ENCODE measurements at regions not wholly inside any gene's neighbourhood (a gene's known extent, or its start where the extent isn't known, plus 50 kb on each side); places are given as distances from the start of the nearest gene placed in this dataset.
A peak's percentile ranks its signal among the peaks of the same experiment; 100 is the strongest.

GRCh38 chr11:95295382-95296149, 64.6 kb upstream of the SESN3 start:
- no peaks in the 10 kb centered on the region for H3K79me2 ChIP-seq (ENCODE audit: control insufficient read depth, insufficient read depth, low read length)
- no CpG with 5 or more reads among the region's 8 CpGs for WGBS (ENCODE audit: extremely low coverage, insufficient coverage, low lambda C conversion rate)
- H2BK15ac ChIP-seq (replicated peaks; ENCODE audit: low read depth) = no peak overlapping the region
- H3K23ac ChIP-seq (ENCODE audit: low read length) = no peak overlapping the region
- H2BK120ac ChIP-seq (ENCODE audit: low read depth, low read length) = no peak overlapping the region
- H3K27ac ChIP-seq (ENCODE audit: low read depth, low read length) = no peak overlapping the region
- H3K36me3 ChIP-seq (ENCODE audit: control insufficient read depth, insufficient read depth, low read length) = no peaks in the 10 kb centered on the region
- no peak overlapping the region for H3K4me3 ChIP-seq (ENCODE audit: low read length)
- H3K56ac ChIP-seq (ENCODE audit: low read length) = no peak overlapping the region
- H3K27me3 ChIP-seq (ENCODE audit: insufficient read depth, low read length, poor library complexity) = no peaks in the 10 kb centered on the region
- no peak overlapping the region for H3K9ac ChIP-seq (ENCODE audit: low read length)
- no peaks in the 10 kb centered on the region for H3K79me1 ChIP-seq (ENCODE audit: low read length)
- no peak overlapping the region for H3K4ac ChIP-seq (ENCODE audit: low read depth, low read length)
- peaks cover 8% of the 10 kb centered on the region for H3K4me1 ChIP-seq (ENCODE audit: control insufficient read depth, low read depth, low read length)
- no peak overlapping the region for H2BK5ac ChIP-seq (ENCODE audit: low read length)
- DNase-seq = no peak
- H3K4me2 ChIP-seq (ENCODE audit: low read length) = no peak overlapping the region
- no peak overlapping the region for H4K8ac ChIP-seq (ENCODE audit: low read depth, low read length)
- no peak overlapping the region for H4K5ac ChIP-seq (ENCODE audit: low read length)
- no peak overlapping the region for H2AK5ac ChIP-seq (ENCODE audit: low read length)
- H3K18ac ChIP-seq (ENCODE audit: low read length) = peak overlapping the region; percentile 46

- no peak overlapping the region for H2BK120ac ChIP-seq (ENCODE audit: low read depth, low read length)
- no peaks in the 10 kb centered on the region for H3K27me3 ChIP-seq (ENCODE audit: insufficient read depth, low read length, poor library complexity)
- no peak overlapping the region for H3K56ac ChIP-seq (ENCODE audit: low read length)
- H3K4me3 ChIP-seq (ENCODE audit: low read length) = no peak overlapping the region
- no peaks in the 10 kb centered on the region for H3K79me1 ChIP-seq (ENCODE audit: low read length)
- H3K36me3 ChIP-seq (ENCODE audit: control insufficient read depth, insufficient read depth, low read length) = no peaks in the 10 kb centered on the region
- no peak overlapping the region for H3K27ac ChIP-seq (ENCODE audit: low read depth, low read length)
- H3K9ac ChIP-seq (ENCODE audit: low read length) = no peak overlapping the region
- H2BK15ac ChIP-seq (replicated peaks; ENCODE audit: low read depth) = no peak overlapping the region
- no peak for DNase-seq
- no peak overlapping the region for H3K18ac ChIP-seq (ENCODE audit: low read length)
- no peak overlapping the region for H4K8ac ChIP-seq (ENCODE audit: low read depth, low read length)
- H2AK5ac ChIP-seq (ENCODE audit: low read length) = no peak overlapping the region
- no CpG with 5 or more reads among the region's 1 CpG for WGBS (ENCODE audit: extremely low coverage, insufficient coverage, low lambda C conversion rate)
- no peak overlapping the region for H3K4ac ChIP-seq (ENCODE audit: low read depth, low read length)
- H3K79me2 ChIP-seq (ENCODE audit: control insufficient read depth, insufficient read depth, low read length) = no peaks in the 10 kb centered on the region
- H3K23ac ChIP-seq (ENCODE audit: low read length) = no peak overlapping the region
- H3K4me2 ChIP-seq (ENCODE audit: low read length) = no peak overlapping the region
- no peak overlapping the region for H2BK5ac ChIP-seq (ENCODE audit: low read length)
- no peak overlapping the region for H4K5ac ChIP-seq (ENCODE audit: low read length)
- peaks cover 8% of the 10 kb centered on the region for H3K4me1 ChIP-seq (ENCODE audit: control insufficient read depth, low read depth, low read length)
These were observed 63.7 kb upstream of the SESN3 start for GRCh38 chr11:95294701-95295100.

- Histone ChIP-seq H2AK5ac (ENCODE audit: low read length) (no peak overlapping the region), H3K4me3 (ENCODE audit: low read length) (no peak overlapping the region), H3K18ac (ENCODE audit: low read length) (peak overlapping the region; percentile 47), H3K36me3 (ENCODE audit: control insufficient read depth, insufficient read depth, low read length) (no peaks in the 10 kb centered on the region), H4K5ac (ENCODE audit: low read length) (no peak overlapping the region), H3K79me2 (ENCODE audit: control insufficient read depth, insufficient read depth, low read length) (no peaks in the 10 kb centered on the region), H4K8ac (ENCODE audit: low read depth, low read length) (no peak overlapping the region), H2BK5ac (ENCODE audit: low read length) (peak overlapping the region; percentile 28), H3K23ac (ENCODE audit: low read length) (no peak overlapping the region), H3K4me2 (ENCODE audit: low read length) (no peak overlapping the region), H3K56ac (ENCODE audit: low read length) (peak overlapping the region; percentile 58), H2BK120ac (ENCODE audit: low read depth, low read length) (no peak overlapping the region), H2BK15ac (replicated peaks; ENCODE audit: low read depth) (no peak overlapping the region), H3K9ac (ENCODE audit: low read length) (peak overlapping the region; percentile 24), H3K27ac (ENCODE audit: low read depth, low read length) (peak overlapping the region; percentile 40), H3K27me3 (ENCODE audit: insufficient read depth, low read length, poor library complexity) (no peaks in the 10 kb centered on the region), H3K4ac (ENCODE audit: low read depth, low read length) (no peak overlapping the region), H3K79me1 (ENCODE audit: low read length) (no peaks in the 10 kb centered on the region), H3K4me1 (ENCODE audit: control insufficient read depth, low read depth, low read length) (peaks cover 8% of the 10 kb centered on the region)
- peak; percentile 67 for DNase-seq
- WGBS (ENCODE audit: extremely low coverage, insufficient coverage, low lambda C conversion rate) = no CpG with 5 or more reads among the region's 3 CpGs
These were observed 62.1 kb upstream of the SESN3 start for GRCh38 chr11:95293116-95293515.

- H3K56ac ChIP-seq (ENCODE audit: low read length) = no peak overlapping the region
- no peak overlapping the region for H3K18ac ChIP-seq (ENCODE audit: low read length)
- H3K36me3 ChIP-seq (ENCODE audit: control insufficient read depth, insufficient read depth, low read length) = no peaks in the 10 kb centered on the region
- H3K27ac ChIP-seq (ENCODE audit: low read depth, low read length) = no peak overlapping the region
- H3K4me3 ChIP-seq (ENCODE audit: low read length) = no peak overlapping the region
- H3K9ac ChIP-seq (ENCODE audit: low read length) = no peak overlapping the region
- no peak overlapping the region for H3K4me2 ChIP-seq (ENCODE audit: low read length)
- no peaks in the 10 kb centered on the region for H3K79me1 ChIP-seq (ENCODE audit: low read length)
- no peak overlapping the region for H2BK15ac ChIP-seq (replicated peaks; ENCODE audit: low read depth)
- H3K79me2 ChIP-seq (ENCODE audit: control insufficient read depth, insufficient read depth, low read length) = no peaks in the 10 kb centered on the region
- no peak overlapping the region for H2BK120ac ChIP-seq (ENCODE audit: low read depth, low read length)
- H4K8ac ChIP-seq (ENCODE audit: low read depth, low read length) = no peak overlapping the region
- H2AK5ac ChIP-seq (ENCODE audit: low read length) = no peak overlapping the region
- H3K23ac ChIP-seq (ENCODE audit: low read length) = no peak overlapping the region
- no CpG with 5 or more reads among the region's 4 CpGs for WGBS (ENCODE audit: extremely low coverage, insufficient coverage, low lambda C conversion rate)
- peaks cover 3% of the 10 kb centered on the region for H3K4me1 ChIP-seq (ENCODE audit: control insufficient read depth, low read depth, low read length)
- no peak for DNase-seq
- no peaks in the 10 kb centered on the region for H3K27me3 ChIP-seq (ENCODE audit: insufficient read depth, low read length, poor library complexity)
- no peak overlapping the region for H2BK5ac ChIP-seq (ENCODE audit: low read length)
- H3K4ac ChIP-seq (ENCODE audit: low read depth, low read length) = no peak overlapping the region
- no peak overlapping the region for H4K5ac ChIP-seq (ENCODE audit: low read length)
These were observed 60.9 kb upstream of the SESN3 start for GRCh38 chr11:95291946-95292345.

GRCh38 chr11:95289378-95290101, 58.5 kb upstream of the SESN3 start:
- Histone ChIP-seq H3K79me2 (ENCODE audit: control insufficient read depth, insufficient read depth, low read length) (no peaks in the 10 kb centered on the region), H3K18ac (ENCODE audit: low read length) (no peak overlapping the region), H4K5ac (ENCODE audit: low read length) (no peak overlapping the region), H2BK120ac (ENCODE audit: low read depth, low read length) (no peak overlapping the region), H3K4me3 (ENCODE audit: low read length) (no peak overlapping the region), H2BK15ac (replicated peaks; ENCODE audit: low read depth) (no peak overlapping the region), H3K56ac (ENCODE audit: low read length) (no peak overlapping the region), H3K9ac (ENCODE audit: low read length) (no peak overlapping the region), H3K23ac (ENCODE audit: low read length) (no peak overlapping the region), H3K36me3 (ENCODE audit: control insufficient read depth, insufficient read depth, low read length) (no peaks in the 10 kb centered on the region), H4K8ac (ENCODE audit: low read depth, low read length) (no peak overlapping the region), H2AK5ac (ENCODE audit: low read length) (no peak overlapping the region), H3K4me1 (ENCODE audit: control insufficient read depth, low read depth, low read length) (peaks cover 3% of the 10 kb centered on the region), H2BK5ac (ENCODE audit: low read length) (no peak overlapping the region), H3K4ac (ENCODE audit: low read depth, low read length) (no peak overlapping the region), H3K4me2 (ENCODE audit: low read length) (no peak overlapping the region), H3K27ac (ENCODE audit: low read depth, low read length) (no peak overlapping the region), H3K79me1 (ENCODE audit: low read length) (no peaks in the 10 kb centered on the region), H3K27me3 (ENCODE audit: insufficient read depth, low read length, poor library complexity) (no peaks in the 10 kb centered on the region)
- no CpG with 5 or more reads among the region's 2 CpGs for WGBS (ENCODE audit: extremely low coverage, insufficient coverage, low lambda C conversion rate)
- DNase-seq = no peak

Data from mesendoderm (in vitro differentiated cells).